HEK293 (cell line): ENCODE measurements at regions not wholly inside any gene's neighbourhood (a gene's known extent, or its start where the extent isn't known, plus 50 kb on each side); places are given as distances from the start of the nearest gene placed in this dataset.

ENCODE experiments used
- CTCF ChIP-seq: fragments of 450-650 bp; formaldehyde crosslinking; IDR thresholded peaks from 2 replicates; pipeline ENCODE4 v1.5.1; 2016; ENCODE audit warnings: missing biosample characterization, missing genetic modification characterization
- ELK4 ChIP-seq: IDR thresholded peaks from 2 replicates; pipeline ENCODE4 v1.6.1; 2011; ENCODE audit warnings: mild to moderate bottlenecking, low read depth, low read length, borderline replicate concordance
- IKZF3 ChIP-seq: fragments of 450-650 bp; IDR thresholded peaks from 2 replicates; pipeline ENCODE4 v1.5.0; 2018; ENCODE audit warnings: missing biosample characterization, mild to moderate bottlenecking, missing genetic modification characterization, moderate library complexity
- PRDM10 ChIP-seq: fragments of 450-650 bp; formaldehyde crosslinking; IDR thresholded peaks from 2 replicates; pipeline ENCODE4 v1.5.1; 2016; ENCODE audit warnings: missing biosample characterization, missing genetic modification characterization
- SP2 ChIP-seq: fragments of 450-650 bp; formaldehyde crosslinking; IDR thresholded peaks from 2 replicates; pipeline ENCODE4 v1.5.1; 2016; ENCODE audit warnings: missing biosample characterization, missing genetic modification characterization
- ZBTB1 ChIP-seq: fragments of 450-650 bp; formaldehyde crosslinking; IDR thresholded peaks from 2 replicates; pipeline ENCODE4 v1.5.1; 2016; ENCODE audit warnings: missing biosample characterization, missing genetic modification characterization
- ZFP41 ChIP-seq: fragments of 450-650 bp; formaldehyde crosslinking; IDR thresholded peaks from 2 replicates; pipeline ENCODE4 v1.5.1; 2016; ENCODE audit warnings: missing biosample characterization, missing genetic modification characterization, borderline replicate concordance
- ZNF2 ChIP-seq: fragments of 450-650 bp; formaldehyde crosslinking; IDR thresholded peaks from 2 replicates; pipeline ENCODE4 v1.5.1; 2016; ENCODE audit warnings: missing biosample characterization, missing genetic modification characterization
- ZNF324 ChIP-seq: fragments of 450-650 bp; formaldehyde crosslinking; IDR thresholded peaks from 2 replicates; pipeline ENCODE4 v1.5.1; 2016; ENCODE audit warnings: missing biosample characterization, missing genetic modification characterization
- ZNF473 ChIP-seq: fragments of 450-650 bp; formaldehyde crosslinking; IDR thresholded peaks from 2 replicates; pipeline ENCODE4 v1.5.1; 2017; ENCODE audit warnings: missing biosample characterization, missing genetic modification characterization
- ZNF626 ChIP-seq: fragments of 450-650 bp; sonication (Bioruptor Pico); formaldehyde crosslinking; IDR thresholded peaks from 2 replicates; pipeline ENCODE4 v1.5.1; 2018; ENCODE audit warnings: missing biosample characterization, missing genetic modification characterization, inconsistent platforms
- ZNF747 ChIP-seq: fragments of 450-650 bp; formaldehyde crosslinking; IDR thresholded peaks from 2 replicates; pipeline ENCODE4 v1.5.1; 2016; ENCODE audit warnings: missing biosample characterization, missing genetic modification characterization
- ZSCAN23 ChIP-seq: fragments of 450-650 bp; formaldehyde crosslinking; IDR thresholded peaks from 2 replicates; pipeline ENCODE4 v1.5.1; 2016; ENCODE audit warnings: missing biosample characterization, missing genetic modification characterization
- ZSCAN4 ChIP-seq: fragments of 450-650 bp; formaldehyde crosslinking; IDR thresholded peaks from 2 replicates; pipeline ENCODE4 v1.5.1; 2017; ENCODE audit warnings: missing biosample characterization, missing genetic modification characterization

GRCh38 chr17:63278728-63279442 lies 167.2 kb downstream of the CYB561 start:
- TF ChIP-seq CTCF (tag by site-specific recombination): no peak
- TF ChIP-seq ZSCAN4 (tag by site-specific recombination): no peak
- no peak for TF ChIP-seq SP2 (tag by site-specific recombination)
- no peak for TF ChIP-seq ZBTB1 (tag by site-specific recombination)
- no peak for TF ChIP-seq ZNF626 (tag by site-specific recombination)
- no peak for TF ChIP-seq ZNF747
- TF ChIP-seq PRDM10 (tag by site-specific recombination): no peak
- TF ChIP-seq ZFP41: no peak
- no peak for TF ChIP-seq ZNF324 (tag by site-specific recombination)
- TF ChIP-seq ELK4: no peak
- TF ChIP-seq ZNF473 (tag by site-specific recombination): no peak
- TF ChIP-seq ZSCAN23 (tag by site-specific recombination): no peak
- TF ChIP-seq IKZF3: no peak
- no peak for TF ChIP-seq ZNF2
